Liver (tissue), 8 donors: ENCODE measurements at regions not wholly inside any gene's neighbourhood (a gene's known extent, or its start where the extent isn't known, plus 50 kb on each side); places are given as distances from the start of the nearest gene placed in this dataset.

Source experiments
- DNase-seq: peaks from one replicate; pipeline ENCODE4 v3.0.0-alpha.2; 2017; ENCODE audit warnings: low spot score
- H3K27ac ChIP-seq, 2 donors: one replicate each; pipeline ENCODE4 v1.7.0; 2013; ENCODE audit warnings: inconsistent platforms in 2 of 2, low read length in 2 of 2, control low read depth in 1 of 2, low read depth in 1 of 2, mild to moderate bottlenecking in 1 of 2
- H3K27me3 ChIP-seq, 4 donors: one replicate each; pipeline versions ENCODE4 v1.6.1 to v1.7.0; 2013; ENCODE audit warnings: low read length in 3 of 4, inconsistent platforms in 1 of 4, mild to moderate bottlenecking in 1 of 4, moderate library complexity in 1 of 4; ENCODE audit not compliant: control insufficient read depth in 4 of 4, insufficient read depth in 4 of 4
- H3K36me3 ChIP-seq, 4 donors: one replicate each; pipeline versions ENCODE4 v1.6.1 to v1.7.0; 2013; ENCODE audit warnings: low read length in 3 of 4, mild to moderate bottlenecking in 3 of 4, low read depth in 1 of 4, moderate library complexity in 1 of 4; ENCODE audit not compliant: control insufficient read depth in 4 of 4, insufficient read depth in 3 of 4
- H3K4me1 ChIP-seq, 4 donors: one replicate each; pipeline versions ENCODE4 v1.6.1 to v1.7.0; 2013; ENCODE audit warnings: low read length in 3 of 4, mild to moderate bottlenecking in 3 of 4, moderate library complexity in 1 of 4; ENCODE audit not compliant: control insufficient read depth in 4 of 4, insufficient read depth in 4 of 4
- H3K4me3 ChIP-seq, 3 donors: one replicate each; pipeline versions ENCODE4 v1.6.1 to v1.7.0; 2013; ENCODE audit warnings: low read length in 3 of 3, control low read depth in 1 of 3, low read depth in 1 of 3, mild to moderate bottlenecking in 1 of 3
- H3K9ac ChIP-seq, 2 donors: one replicate each; pipeline ENCODE4 v1.7.0; 2013; ENCODE audit warnings: low read length in 2 of 2, mild to moderate bottlenecking in 2 of 2, moderate library complexity in 2 of 2, control low read depth in 1 of 2, low read depth in 1 of 2
- H3K9me3 ChIP-seq, 4 donors: one replicate each; pipeline versions ENCODE4 v1.6.1 to v1.7.0; 2013; ENCODE audit warnings: low read length in 3 of 4; ENCODE audit not compliant: control insufficient read depth in 4 of 4
- ATF3 ChIP-seq: IDR thresholded peaks from 2 replicates; pipeline ENCODE4 v1.6.1; 2016; ENCODE audit warnings: antibody characterized with exemption
- CTCF ChIP-seq: fragments of 150-350 bp; IDR thresholded peaks from 2 replicates; pipeline ENCODE4 v1.5.1; 2017; ENCODE audit warnings: improper control_type of control experiment, low read depth, low read length; ENCODE audit not compliant: missing input control
- EGR1 ChIP-seq, 2 donors: IDR thresholded peaks; 2 replicates each; pipeline ENCODE4 v1.6.1; 2016 to 2018; ENCODE audit warnings: antibody characterized with exemption in 2 of 2, low read depth in 2 of 2
- FOXA1 ChIP-seq: IDR thresholded peaks from 2 replicates; pipeline ENCODE4 v1.6.1; 2016; ENCODE audit warnings: antibody characterized with exemption
- FOXA2 ChIP-seq: IDR thresholded peaks from 2 replicates; pipeline ENCODE4 v1.6.1; 2016; ENCODE audit warnings: antibody characterized with exemption
- GABPA ChIP-seq, 2 donors: IDR thresholded peaks in 1 of 2; conservative IDR thresholded peaks in 1 of 2; 2 replicates each; pipeline ENCODE4 v1.6.1; 2016; ENCODE audit warnings: antibody characterized with exemption in 2 of 2, mild to moderate bottlenecking in 1 of 2, moderate library complexity in 1 of 2
- HNF4A ChIP-seq, 2 donors: conservative IDR thresholded peaks; 2 replicates each; pipeline ENCODE4 v1.6.1; 2016; ENCODE audit warnings: antibody characterized with exemption in 2 of 2, mild to moderate bottlenecking in 2 of 2
- HNF4G ChIP-seq: IDR thresholded peaks from 2 replicates; pipeline ENCODE4 v1.6.1; 2016; ENCODE audit warnings: antibody characterized with exemption
- JUND ChIP-seq, 2 donors: IDR thresholded peaks; 2 replicates each; pipeline ENCODE4 v1.6.1; 2016; ENCODE audit warnings: antibody characterized with exemption in 2 of 2
- MAX ChIP-seq: IDR thresholded peaks from 2 replicates; pipeline ENCODE4 v1.6.1; 2016; ENCODE audit warnings: antibody characterized with exemption
- NR2F2 ChIP-seq: IDR thresholded peaks from 2 replicates; pipeline ENCODE4 v1.6.1; 2016; ENCODE audit warnings: antibody characterized with exemption
- RAD21 ChIP-seq, 2 donors: IDR thresholded peaks; 2 replicates each; pipeline ENCODE4 v1.6.1; 2016; ENCODE audit warnings: antibody characterized with exemption in 2 of 2, mild to moderate bottlenecking in 2 of 2
- REST ChIP-seq: IDR thresholded peaks from 2 replicates; pipeline ENCODE4 v1.6.1; 2016; ENCODE audit warnings: antibody characterized with exemption, mild to moderate bottlenecking
- RXRA ChIP-seq, 2 donors: IDR thresholded peaks; 2 replicates each; pipeline ENCODE4 v1.6.1; 2017 to 2018; ENCODE audit warnings: antibody characterized with exemption in 2 of 2, mild to moderate bottlenecking in 1 of 2
- SP1 ChIP-seq: IDR thresholded peaks from 2 replicates; pipeline ENCODE4 v1.6.1; 2018; ENCODE audit warnings: antibody characterized with exemption, mild to moderate bottlenecking
- TAF1 ChIP-seq: conservative IDR thresholded peaks from 2 replicates; pipeline ENCODE4 v1.6.1; 2016; ENCODE audit warnings: antibody characterized with exemption, mild to moderate bottlenecking
- YY1 ChIP-seq: IDR thresholded peaks from 2 replicates; pipeline ENCODE4 v1.6.1; 2016; ENCODE audit warnings: antibody characterized with exemption, mild to moderate bottlenecking
- ZBTB33 ChIP-seq: IDR thresholded peaks from 2 replicates; pipeline ENCODE4 v1.6.1; 2016; ENCODE audit warnings: antibody characterized with exemption
- WGBS: extraction: QIAGEN DNeasy Blood & Tissue Kit; methylation state at CpG from one replicate; pipeline ENCODE4 v1.1.7; 2013; 5-methylcytosine and 5-hydroxymethylcytosine counted together
- donor health status: healthy.
- donor health status: healthy.
- donor health status: healthy.
- donor health status: healthy.
- donor health status: healthy.

GRCh38 chr5:142386137-142387023 lies 61.6 kb upstream of the SPRY4 start:
- no peak for DNase-seq
- Histone ChIP-seq H3K27me3 (no peaks in the 10 kb centered on the region), H3K9me3 (no peaks in the 10 kb centered on the region), H3K27ac (no peak overlapping the region), H3K36me3 (no peaks in the 10 kb centered on the region), H3K4me1 (peaks cover 0 to 4% (median 0%) of the 10 kb centered on the region in 4 donors), H3K4me3 (no peak overlapping the region), H3K9ac (no peak overlapping the region)
- 71% methylated on average over 8 of the region's 8 CpGs for WGBS
- TF ChIP-seq FOXA2 (no peak), TAF1 (no peak), GABPA (IDR thresholded peaks at IDR 0.05 in 1 of 2, conservative IDR thresholded peaks at IDR 0.05 in 1 of 2) (no peak), CTCF (no peak), HNF4A (conservative IDR thresholded peaks at IDR 0.05) (no peak), JUND (IDR thresholded peaks at IDR 0.05) (no peak), MAX (no peak), RAD21 (IDR thresholded peaks at IDR 0.05) (no peak), SP1 (no peak), NR2F2 (no peak), YY1 (no peak), ATF3 (no peak), ZBTB33 (no peak), HNF4G (no peak), FOXA1 (no peak), EGR1 (IDR thresholded peaks at IDR 0.05; ENCODE audit: low read depth in 2 of 2) (no peak), REST (no peak), RXRA (IDR thresholded peaks at IDR 0.05) (no peak)
